ENCODE measurements at regions not wholly inside any gene's neighbourhood (a gene's known extent, or its start where the extent isn't known, plus 50 kb on each side); places are given as distances from the start of the nearest gene placed in this dataset.

DNA sequence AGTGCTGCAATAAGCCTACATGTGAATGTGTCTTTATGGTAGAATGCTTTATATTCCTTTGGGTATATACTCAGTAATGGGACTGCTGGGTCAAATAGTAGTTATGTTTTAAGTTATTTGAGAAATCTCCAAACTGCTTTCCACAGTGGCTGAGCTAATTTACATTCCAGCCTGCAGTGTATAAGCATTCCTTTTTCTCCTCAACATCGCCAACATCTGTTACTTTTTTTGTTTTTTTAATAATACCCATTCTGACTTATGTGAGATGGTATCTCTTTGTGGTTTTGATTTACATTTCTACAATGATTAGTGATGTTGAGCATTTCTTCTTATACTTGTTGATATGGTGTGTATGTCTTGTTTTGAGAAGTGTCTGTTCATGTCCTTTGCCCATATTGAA lies 1186.2 kb downstream of the BCL11B start:
- no peak for DNase-seq

DNA sequence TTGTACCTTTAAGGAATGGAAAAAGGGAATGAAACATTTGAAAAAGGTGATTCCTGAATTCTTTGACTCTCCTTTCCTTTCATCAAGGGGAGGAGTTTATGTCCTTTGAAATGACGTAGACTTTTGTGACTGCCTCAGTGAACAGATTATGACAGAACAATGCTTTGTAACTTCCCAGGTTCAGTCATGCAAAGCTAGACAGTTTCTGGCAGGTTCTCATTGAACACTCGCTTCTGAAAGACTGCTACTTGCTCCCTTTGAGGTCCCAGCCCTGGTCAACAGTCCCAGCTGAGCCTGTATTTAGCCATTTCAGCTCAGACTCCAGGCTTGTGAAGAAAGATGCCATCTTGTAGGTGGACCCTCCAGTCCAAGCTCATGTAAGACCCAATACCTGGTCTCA lies 1178.9 kb downstream of the BCL11B start:
- DNase-seq, result no peak

DNA sequence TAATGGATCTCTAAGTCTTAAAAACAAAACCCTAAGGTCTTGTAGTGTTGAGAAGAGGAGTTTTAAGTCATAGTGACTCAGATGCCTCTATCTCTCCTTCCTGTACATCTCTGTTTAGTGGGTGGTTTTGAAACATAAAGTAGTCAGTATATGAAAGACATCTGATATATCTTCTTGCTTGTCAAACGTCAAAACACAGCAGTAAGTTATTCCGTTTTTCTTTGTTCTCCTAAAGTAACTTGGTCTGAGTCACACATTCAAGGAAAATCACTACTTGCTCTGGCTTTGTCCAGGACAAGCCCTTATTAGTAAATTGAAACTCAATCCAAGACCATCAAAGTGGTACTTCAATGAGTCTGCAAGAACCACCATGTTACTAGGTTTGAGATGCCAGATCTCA lies 1172.5 kb downstream of the BCL11B start:
- no peak for DNase-seq

DNA sequence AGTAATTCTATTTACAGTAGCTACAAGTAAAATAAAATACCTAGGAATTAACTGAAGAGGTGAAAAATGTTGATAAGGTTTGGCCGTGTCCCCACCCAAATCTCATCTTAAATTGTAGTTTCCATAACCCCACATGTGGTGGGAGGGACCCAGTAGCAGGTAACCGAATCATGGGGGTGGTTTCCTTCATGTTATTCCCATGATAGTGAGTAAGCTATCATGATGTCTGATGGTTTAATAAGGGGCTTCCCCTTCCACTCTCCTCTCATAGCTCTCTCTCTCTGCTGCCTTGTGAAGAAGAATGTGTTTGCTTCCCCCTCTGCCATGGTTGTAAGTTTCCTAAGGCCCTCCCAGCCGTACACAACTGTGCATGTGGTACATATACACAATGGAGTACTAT lies 1170.7 kb downstream of the BCL11B start:
- no peak for DNase-seq

DNA sequence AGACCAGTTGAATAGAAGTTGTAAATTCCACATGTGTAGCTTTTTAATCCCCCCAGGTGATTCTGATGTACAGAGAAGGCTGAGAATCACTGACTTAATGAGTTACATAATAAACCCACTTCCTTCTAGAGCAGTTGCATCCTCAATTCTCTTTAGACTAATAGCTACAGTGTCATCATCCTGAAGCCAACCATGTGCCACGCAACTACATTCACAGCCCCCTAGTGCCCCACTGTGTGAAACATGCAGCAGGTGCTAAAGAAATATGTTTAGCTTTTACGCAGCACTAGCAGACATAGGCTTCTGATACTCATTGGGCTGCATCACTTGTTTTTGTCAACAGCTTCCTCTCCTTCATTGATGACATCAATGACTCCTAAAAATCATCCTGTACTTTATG lies 1168.3 kb downstream of the BCL11B start:
- DNase-seq, result peak; percentile 11

DNA sequence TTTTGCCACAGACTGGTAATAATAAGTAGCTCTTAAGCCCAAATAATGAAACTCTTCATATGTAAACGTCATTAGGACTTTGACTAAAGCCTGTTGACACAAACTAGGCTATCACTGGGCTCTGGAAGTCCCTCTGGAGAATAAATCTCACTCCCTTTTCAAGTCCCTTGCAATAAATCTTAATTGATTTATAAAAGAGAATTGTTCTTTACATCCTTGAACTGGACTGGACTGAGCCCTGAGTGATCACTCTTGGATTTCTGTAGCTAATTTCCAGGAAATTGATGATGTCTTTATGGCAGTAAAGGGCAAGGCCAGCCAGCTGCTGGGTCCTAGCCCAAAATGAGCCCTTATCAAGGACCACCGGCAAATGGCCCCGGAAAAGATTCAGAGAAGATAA lies 1162.7 kb downstream of the BCL11B start:
- no peak for DNase-seq

DNA sequence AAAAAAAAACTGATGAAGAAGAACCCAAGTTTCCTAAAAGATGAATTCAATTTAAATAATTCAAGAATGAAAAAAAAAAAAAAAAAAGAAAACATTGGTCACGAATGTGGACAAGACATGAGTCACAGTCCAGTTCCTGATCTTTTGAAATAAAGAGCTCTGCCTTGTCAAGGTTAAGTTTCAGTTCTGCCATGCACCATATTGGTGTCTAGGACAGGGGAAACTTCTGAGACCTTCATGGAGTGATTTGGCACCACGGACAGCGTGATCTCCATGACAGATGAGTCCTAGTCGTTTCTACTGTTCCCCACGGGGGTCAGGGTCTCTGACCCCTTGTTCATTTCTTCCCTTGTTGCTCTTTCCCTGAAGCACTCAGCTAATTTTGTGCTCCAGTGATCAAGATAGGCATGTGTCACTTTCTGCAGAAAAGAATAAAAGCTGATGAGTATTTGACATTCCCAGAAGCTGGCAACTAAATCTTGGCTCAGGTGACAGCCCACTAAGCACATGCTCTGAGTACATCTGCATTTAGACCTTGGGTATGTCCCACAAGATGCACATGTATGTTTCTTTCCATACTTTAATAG lies 1159.7 kb downstream of the BCL11B start:
- DNase-seq, result no peak

DNA sequence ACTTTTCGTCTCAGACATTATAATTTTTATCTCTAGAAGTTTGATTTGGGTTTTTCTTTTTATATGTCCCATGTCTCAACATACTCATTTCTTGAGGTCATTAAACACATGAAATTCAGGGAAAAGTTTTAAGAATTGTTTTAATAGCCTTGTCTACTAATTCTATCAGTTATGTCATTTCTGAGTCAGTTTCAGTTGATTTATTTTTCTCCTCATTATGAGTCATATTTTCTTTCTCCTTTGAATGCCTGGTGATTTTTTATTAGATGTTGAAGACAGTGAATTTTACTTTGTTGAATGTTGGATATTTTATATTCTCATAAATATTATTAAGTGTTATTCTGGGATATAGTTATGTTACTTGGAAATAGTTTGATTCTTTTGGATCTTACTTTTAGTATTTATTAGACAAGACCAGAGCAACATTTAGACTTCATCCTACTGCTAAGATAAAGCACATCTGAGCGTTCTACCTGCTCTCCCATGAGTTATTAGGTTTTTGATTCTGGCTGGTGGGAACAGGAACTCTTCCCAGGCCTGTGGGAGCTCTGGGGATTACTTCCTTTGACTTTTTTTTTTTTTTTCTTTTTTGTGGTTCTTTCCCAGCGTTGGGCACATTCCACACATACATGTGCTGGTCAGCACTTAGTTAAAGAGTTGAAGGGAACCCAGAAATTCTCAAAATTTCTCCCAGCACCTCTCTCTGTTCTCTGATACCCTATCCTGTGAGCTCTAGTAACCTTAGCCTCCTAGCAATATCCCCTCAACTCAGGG lies 1157.7 kb downstream of the BCL11B start:
- DNase-seq, result no peak

DNA sequence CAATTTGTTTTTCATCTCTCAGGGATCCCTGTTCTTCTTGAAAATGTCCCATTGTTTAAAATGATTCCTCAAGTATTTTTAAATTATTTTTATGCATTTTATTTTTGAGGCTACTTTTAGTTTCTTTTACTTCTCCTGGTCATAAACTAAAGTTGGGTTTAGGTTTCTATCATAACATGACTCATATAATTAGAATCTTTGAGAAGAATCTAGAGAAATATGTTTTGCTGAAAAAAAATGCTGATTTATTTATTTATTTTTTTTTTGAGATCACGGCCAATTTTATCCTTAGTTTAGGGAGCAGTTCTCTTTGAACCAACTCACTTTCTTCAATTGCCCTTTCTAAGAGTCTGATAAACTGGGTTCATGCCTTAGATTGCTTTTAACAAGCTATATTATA lies 1157.1 kb downstream of the BCL11B start:
- DNase-seq, result no peak

DNA sequence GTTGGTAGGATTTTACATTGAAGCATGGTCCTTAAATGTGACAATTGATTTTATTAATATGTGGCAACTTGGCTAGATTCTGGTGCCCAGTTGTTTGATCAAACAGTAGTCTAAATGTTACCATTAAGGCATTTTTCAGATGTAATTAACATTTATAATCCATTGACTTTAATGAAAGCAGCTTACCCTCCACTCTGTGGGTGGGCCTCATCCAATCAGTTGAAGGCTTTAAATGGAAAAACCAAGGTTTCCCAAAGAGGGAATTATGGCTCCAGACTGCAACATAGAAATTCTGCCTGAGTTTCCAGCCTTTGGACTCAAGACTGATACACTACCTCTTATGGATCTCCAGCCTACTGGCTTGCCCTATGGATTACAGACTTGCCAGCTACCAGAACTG lies 1153.2 kb downstream of the BCL11B start:
- DNase-seq, result no peak

DNA sequence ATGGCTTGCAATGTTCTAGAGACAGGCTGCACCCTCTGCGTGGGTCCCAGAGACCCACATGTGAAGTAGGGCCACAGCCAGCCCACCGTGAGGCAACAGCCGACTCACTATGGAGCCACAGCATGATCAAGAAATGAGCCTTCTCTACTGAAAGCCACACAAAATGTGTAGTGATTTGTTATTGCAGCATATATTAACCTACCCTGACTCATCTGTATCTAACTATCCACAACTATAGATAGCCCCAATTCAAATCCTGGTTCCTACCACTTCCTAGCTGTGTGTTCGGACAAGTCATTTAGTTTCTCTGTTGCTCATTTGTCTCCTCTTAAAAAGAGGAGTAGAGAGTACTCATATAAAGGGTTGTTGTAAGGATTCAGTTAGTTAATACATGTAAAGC lies 1152.3 kb downstream of the BCL11B start:
- no peak for DNase-seq

DNA sequence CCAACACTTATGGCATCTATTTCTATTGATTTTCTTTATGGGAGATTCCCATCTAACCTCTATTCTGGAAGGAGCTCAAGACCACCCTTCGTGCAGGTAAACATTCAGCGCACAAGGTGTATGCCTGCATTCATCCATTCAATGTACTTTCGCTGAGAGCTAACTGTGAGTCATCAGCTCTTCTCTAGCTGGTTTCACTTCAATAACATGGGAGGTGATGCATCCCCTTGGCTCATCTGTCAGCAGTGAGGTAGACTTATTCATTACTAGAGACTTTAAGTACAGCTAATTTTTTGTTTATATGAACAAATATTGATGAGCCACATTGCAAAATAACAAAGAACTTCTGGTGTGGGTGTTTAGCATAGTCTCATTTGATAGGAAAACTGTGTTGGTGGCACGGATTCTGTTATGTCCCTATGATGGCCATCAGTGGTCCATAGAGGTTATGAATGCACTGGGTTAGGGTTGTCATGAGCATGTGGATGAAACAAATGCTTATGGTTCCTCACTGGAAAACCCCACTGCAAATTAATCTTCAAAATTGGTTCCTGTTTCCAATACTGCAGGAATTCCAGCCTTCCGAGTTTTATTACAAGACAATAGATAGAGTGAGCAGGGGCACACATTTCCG lies 1151.0 kb downstream of the BCL11B start:
- DNase-seq, result peak; percentile 29

DNA sequence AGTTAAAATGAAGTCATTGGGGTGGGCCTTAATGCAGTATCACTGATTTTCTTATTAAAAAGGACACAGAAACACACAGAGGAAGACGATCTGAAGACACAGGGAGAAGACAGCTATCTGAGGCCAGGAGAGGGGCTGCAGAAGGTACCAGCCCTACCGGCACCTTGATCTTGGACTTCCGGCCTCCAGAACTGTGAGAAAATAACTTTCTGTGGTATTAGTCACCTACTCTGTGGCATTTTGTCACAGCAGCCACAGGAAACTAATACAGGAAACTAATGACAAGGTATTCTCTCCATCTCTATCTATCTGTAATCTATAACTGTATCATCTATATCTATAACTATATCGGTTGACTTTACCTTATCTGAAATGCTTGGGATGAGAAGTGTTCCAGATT lies 1149.5 kb downstream of the BCL11B start:
- no peak for DNase-seq

DNA sequence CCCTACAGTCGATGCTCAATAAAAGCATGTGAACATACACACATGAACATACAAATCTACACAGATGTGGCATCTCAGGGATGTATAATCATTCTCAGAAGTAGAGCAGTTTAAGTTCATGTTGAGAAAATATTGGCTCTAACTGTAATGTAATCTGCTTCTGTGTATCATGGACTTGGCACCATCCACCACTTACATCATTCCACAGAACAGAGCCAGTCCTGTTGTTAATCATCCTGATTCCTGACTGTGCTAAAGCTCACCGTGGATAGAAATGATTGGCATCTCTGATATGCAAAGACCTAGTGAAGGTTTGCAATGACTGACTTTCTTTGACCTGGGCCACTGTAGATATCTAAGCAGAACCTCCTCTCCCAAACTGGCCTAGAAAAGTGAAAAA lies 1141.3 kb downstream of the BCL11B start:
- no peak for DNase-seq

DNA sequence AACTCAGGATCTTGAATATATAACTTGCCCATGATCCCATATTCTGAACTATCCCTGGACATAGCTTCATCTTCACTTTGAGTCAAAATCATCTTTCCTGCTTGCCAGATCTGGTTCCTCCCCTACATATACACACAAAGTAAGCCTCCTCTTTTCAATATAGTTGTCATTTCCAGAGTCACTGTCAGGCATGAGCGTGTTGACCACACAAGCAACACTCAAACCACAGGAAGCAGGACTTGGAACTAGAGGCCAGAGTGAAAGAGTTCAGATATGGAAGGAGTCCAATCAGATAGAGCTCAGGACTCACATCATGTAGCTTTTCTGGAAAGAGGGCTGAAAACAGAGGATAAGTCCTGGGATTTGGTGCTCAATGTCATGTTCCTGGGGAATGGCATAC lies 1140.6 kb downstream of the BCL11B start:
- no peak for DNase-seq

DNA sequence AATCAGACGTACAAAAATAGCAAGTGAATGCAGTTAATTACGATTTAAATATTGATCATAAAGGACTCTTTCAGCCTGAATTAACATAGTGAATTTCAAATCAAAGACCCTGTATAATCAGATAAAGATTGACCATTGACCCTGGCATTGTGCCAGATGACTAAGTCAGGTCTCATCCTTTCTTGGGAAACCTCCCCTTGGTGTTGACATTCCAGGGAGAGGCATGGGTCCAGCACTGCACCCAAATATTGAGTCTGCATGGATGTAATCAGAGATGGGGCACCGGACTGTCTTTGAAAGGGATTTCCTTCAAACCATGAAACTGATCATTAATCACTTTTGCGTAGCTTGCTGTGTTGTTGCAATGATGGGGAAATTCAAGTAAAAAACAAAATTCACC lies 1138.2 kb downstream of the BCL11B start:
- DNase-seq, result no peak

DNA sequence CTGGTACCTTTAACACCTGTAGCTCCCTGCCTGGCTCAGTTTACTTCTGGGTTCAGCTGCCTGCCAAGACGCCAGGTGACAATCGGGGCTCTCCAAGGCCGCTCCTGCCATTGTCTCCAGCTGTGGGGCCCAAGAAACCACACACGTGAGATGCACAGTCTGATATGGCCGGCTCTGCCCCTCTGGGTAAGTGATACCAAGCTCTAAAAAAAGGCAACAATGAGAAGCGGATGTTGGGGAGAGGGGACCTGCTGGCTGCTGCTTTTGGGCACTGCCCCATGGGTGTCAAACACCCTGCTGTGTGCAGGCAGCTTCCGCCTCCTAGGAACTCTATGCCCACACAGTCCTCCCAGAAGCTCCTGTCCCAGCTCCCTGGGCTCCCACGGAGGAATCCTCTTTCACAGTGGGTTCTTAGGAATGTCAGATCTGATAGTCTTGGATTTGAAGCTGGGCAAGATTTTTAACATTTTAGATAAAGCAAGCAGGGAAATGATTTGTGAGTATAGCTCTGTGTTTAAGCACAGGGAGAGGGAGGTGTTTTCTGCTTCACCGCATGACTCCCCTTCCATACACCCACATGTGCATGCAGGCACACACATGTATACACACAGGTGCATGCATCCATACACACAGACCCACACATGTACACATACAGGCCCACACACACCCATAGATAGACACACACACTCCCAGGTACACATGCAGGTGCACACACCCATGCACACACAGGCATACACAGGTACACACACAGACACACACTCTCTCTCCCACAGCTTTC lies 1135.8 kb downstream of the BCL11B start:
- DNase-seq, result peak; percentile 33

DNA sequence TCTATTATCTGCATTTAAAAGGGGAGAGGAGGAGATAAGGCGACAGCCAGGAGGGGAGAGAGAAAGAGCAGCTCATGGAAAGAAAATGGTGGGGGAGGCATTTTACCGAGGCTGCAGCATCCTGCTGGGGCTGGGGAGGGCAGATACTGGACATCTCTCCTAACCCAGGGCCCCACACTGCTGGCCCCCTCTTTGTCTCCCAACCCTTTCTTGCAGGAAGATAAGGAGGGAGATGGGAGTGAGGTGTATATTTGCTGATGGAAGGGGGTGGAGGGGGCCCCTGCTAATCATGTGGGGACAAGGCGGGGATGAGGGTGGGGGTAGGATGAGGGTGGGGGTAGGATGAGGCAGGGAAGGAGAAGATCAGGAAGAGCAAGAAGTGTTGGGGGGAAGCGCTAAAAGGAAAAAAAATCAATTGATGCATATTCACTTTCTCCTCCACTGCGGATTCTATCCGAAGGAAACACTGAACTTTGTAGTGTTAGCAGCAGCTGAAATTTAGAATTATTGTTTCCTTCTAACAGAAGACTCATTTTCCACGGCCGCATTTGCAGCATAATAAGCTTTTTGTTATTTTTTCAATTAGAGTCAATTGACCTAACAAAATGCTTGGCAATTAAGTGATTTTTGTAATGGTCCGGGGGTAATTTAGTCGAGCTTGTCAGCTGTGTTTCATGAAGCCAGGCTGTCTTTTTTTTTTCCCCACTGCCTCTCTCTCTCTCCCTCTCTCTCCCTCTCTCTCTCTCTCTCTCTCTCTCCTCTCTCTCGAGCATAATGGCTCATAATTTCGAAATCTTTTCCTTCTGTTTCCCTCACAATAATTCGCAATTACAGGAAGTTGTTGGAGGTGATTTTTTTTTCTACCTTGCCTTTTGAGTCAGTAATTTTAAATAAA lies 1134.6 kb downstream of the BCL11B start:
- peak; percentile 24 for DNase-seq

DNA sequence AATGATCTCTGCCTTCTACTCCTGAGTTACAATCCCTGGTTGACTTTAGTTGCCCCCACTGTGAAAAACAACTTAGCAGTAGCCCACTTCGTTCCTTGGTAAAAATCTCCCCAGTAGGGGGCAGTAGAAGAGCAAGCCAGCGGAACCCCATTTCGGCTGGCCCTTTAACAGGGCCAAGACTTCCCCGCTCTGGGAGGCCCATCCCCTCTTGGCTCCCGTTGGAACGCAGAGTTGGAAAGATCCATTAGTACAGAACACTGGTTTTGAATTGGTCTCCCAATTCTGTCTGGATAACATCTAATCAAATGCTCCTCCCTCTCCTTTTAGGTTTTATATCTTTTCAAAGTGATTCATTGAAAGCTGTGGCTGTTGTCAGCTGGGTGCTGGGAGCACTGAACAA lies 1133.3 kb downstream of the BCL11B start:
- peak; percentile 84 for DNase-seq

DNA sequence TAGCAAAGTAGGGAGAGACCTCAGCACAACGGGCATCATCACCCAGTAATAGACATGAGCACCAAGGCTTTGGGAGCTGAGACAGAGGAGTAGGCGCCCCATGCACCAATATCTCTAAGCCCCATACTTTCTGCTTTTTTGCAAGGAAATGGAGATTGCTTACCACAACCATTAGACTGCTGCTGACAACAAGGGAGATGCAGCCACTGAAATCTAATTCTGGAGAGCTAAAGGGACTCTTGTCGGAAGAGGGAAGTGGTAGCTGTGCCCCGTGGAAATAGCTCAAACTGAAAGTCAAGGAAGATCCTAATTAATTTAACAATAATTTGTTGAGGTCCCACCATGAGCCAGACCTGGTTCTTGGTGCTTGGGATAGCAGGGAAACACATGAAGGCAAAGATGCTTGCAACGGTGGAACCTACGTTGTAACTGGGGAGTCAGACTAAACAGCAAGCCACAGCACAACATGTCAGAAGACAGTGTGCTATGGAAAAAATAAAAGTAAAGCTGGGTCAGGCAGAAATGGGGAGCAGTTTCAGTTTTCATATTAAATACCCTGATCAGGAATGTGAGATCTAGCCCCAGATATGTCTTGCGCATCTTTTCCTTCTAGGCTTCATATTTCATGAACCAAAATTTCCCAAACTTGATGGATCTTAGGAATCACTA lies 1131.0 kb downstream of the BCL11B start:
- DNase-seq, result peak; percentile 24

DNA sequence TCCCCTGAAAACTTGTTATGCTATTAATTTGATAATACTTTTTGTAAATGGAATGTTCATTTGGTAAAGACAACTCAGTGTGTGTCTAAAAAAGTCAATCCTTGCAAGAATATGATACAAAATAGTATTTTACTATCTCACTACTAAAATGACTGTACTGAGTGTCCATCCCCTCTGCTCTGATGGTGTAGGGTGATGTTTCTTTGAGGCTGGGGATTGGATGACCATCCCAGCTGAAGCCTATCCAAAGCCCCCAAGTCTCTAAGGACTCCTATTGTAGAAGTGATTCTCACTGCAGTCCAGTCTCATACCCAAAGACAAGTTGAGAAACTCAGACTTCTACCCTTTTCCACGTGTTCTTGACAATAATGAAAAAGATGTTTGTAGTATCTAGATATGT lies 1128.4 kb downstream of the BCL11B start:
- DNase-seq, result no peak

DNA sequence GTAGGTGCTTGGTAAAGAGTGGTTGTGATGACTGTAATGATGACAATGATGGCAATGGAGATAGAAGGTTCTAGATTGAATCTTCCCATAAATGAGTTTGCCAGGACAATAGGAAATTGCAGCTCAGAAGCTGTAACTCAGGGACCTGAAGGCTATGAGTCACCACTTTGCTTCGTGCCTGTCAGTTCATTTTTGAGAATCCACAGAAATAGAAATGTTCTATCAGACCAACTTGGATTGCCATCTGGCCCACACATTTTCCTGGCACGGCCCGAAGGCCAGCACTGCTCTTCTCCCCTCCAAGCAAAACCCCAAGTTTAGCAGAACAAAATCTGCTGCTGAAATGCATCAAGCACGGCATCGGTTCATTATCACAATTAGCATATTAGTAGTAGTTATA lies 1127.0 kb downstream of the BCL11B start:
- DNase-seq, result no peak
